ENCODE measurements at regions not wholly inside any gene's neighbourhood (a gene's known extent, or its start where the extent isn't known, plus 50 kb on each side); places are given as distances from the start of the nearest gene placed in this dataset.

- TF ChIP-seq EHMT2 (IDR thresholded peaks at IDR 0.05) = no peak
- TF ChIP-seq KAT8 (IDR thresholded peaks at IDR 0.05; ENCODE audit: low read depth) = no peak
- TF ChIP-seq NUFIP1 (IDR thresholded peaks at IDR 0.05; ENCODE audit: partially characterized antibody) = no peak
- TF ChIP-seq BDP1 (IDR thresholded peaks at IDR 0.05; ENCODE audit: insufficient read depth, insufficient read length) = no peak
- TF ChIP-seq ZNF239 (CRISPR knock-in tag; IDR thresholded peaks at IDR 0.05) = no peak
- TF ChIP-seq PHF8 (IDR thresholded peaks at IDR 0.05; ENCODE audit: borderline replicate concordance, low read length) = peak; percentile 8; the same call in 1 of the 2 replicates
- no peak for TF ChIP-seq BCL6 (CRISPR knock-in tag; IDR thresholded peaks at IDR 0.05)
- TF ChIP-seq NKRF (IDR thresholded peaks at IDR 0.05; ENCODE audit: borderline replicate concordance) = no peak
- no peak for TF ChIP-seq TBP (optimal IDR thresholded peaks at IDR 0.05; ENCODE audit: low read depth, low read length)
- no peak for TF ChIP-seq KLF1 (tag; IDR thresholded peaks at IDR 0.05)
- TF ChIP-seq NFYB (IDR thresholded peaks at IDR 0.05; ENCODE audit: extremely low read depth, insufficient read length) = no peak
- TF ChIP-seq SMAD1 (IDR thresholded peaks at IDR 0.05; ENCODE audit: low read depth, low read length, partially characterized antibody) = no peak
- TF ChIP-seq ZNF253 (CRISPR knock-in tag; conservative IDR thresholded peaks at IDR 0.05) = no peak
- TF ChIP-seq PPARD (CRISPR knock-in tag; IDR thresholded peaks at IDR 0.05) = no peak
- no peak for TF ChIP-seq ELF1 (tag; IDR thresholded peaks at IDR 0.05)
- TF ChIP-seq RUNX1 (IDR thresholded peaks at IDR 0.05; ENCODE audit: low read depth) = no peak
- TF ChIP-seq MIER1 (IDR thresholded peaks at IDR 0.05; ENCODE audit: low read depth) = no peak
- peak; percentile 53; the same call in 1 of the 2 replicates for TF ChIP-seq TEAD4 (IDR thresholded peaks at IDR 0.05; ENCODE audit: low read length)
- no peak for TF ChIP-seq TEAD4 (CRISPR knock-in tag; IDR thresholded peaks at IDR 0.05; ENCODE audit: borderline replicate concordance)
- 0 out of 4 replicates have a peak, but pooled peaks of 1 of the 2 experiments have one; percentile 16 for TF ChIP-seq FOXK2 (conservative IDR thresholded peaks at IDR 0.05 in 1 of 2, IDR thresholded peaks at IDR 0.05 in 1 of 2; ENCODE audit: low read depth in 2 of 2)
- TF ChIP-seq NONO (IDR thresholded peaks at IDR 0.05; ENCODE audit: low read depth in 2 of 2, low read length in 1 of 2) = no peak
- no peak for TF ChIP-seq KDM2B (CRISPR knock-in tag; IDR thresholded peaks at IDR 0.05)
- TF ChIP-seq, protein P1, sequence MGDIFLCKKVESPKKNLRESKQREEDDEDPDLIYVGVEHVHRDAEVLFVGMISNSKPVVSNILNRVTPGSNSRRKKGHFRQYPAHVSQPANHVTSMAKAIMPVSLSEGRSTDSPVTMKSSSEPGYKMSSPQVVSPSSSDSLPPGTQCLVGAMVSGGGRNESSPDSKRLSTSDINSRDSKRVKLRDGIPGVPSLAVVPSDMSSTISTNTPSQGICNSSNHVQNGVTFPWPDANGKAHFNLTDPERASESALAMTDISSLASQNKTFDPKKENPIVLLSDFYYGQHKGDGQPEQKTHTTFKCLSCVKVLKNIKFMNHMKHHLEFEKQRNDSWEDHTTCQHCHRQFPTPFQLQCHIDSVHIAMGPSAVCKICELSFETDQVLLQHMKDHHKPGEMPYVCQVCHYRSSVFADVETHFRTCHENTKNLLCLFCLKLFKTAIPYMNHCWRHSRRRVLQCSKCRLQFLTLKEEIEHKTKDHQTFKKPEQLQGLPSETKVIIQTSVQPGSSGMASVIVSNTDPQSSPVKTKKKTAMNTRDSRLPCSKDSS (IDR thresholded peaks at IDR 0.05; ENCODE audit: low read depth, partially characterized antibody) = no peak
- TF ChIP-seq NBN (IDR thresholded peaks at IDR 0.05; ENCODE audit: low read depth) = no peak; the same call in 1 of the 2 replicates
- TF ChIP-seq ZKSCAN1 (IDR thresholded peaks at IDR 0.05; ENCODE audit: low read depth, low read length) = no peak
- no peak for TF ChIP-seq CHCHD3 (CRISPR knock-in tag; IDR thresholded peaks at IDR 0.05)
- TF ChIP-seq GABPB2 (CRISPR knock-in tag; conservative IDR thresholded peaks at IDR 0.05) = no peak
- no peak for TF ChIP-seq HNRNPK (IDR thresholded peaks at IDR 0.05; ENCODE audit: low read depth, low read length, poor library complexity, severe bottlenecking)
- TF ChIP-seq MEF2A (IDR thresholded peaks at IDR 0.05; ENCODE audit: control insufficient read depth, low read depth, low read length) = no peak
- TF ChIP-seq FOXA1 (IDR thresholded peaks at IDR 0.05; ENCODE audit: borderline replicate concordance) = no peak
Observed at GRCh38 chr6:167467793-167468431, 143.0 kb downstream of the TTLL2 start (continued).
